ENCODE measurements at regions not wholly inside any gene's neighbourhood (a gene's known extent, or its start where the extent isn't known, plus 50 kb on each side); places are given as distances from the start of the nearest gene placed in this dataset.

DNA sequence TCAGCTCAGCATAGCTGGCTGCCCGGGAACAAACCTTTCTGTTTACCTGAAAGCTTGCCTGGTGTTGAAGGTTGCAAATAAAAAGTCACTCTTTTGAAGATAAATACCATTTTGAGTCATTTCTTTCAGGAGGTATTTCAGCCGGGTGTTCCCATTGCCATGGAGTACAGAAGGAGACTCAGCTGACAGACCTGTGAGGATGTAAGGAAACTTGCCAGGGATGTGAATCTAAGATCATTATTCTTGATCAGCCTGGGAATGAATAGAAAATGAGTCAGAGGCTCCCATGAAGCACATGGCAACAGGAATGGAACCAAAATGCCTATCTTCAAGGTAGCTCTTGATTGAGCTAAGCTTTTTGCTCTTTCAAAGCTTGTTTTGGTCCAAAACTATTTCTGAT is 231.2 kb downstream of the CYRIA start:
- no peaks in the 10 kb centered on the region for H3K79me2 ChIP-seq (ENCODE audit: insufficient read depth, low read length)
- H4K8ac ChIP-seq (replicated peaks; ENCODE audit: insufficient read length, low read depth, low read length), result no peak overlapping the region
- no peak for DNase-seq
- H3T11ph ChIP-seq (ENCODE audit: low read length), result no peak overlapping the region
- H3K27ac ChIP-seq (ENCODE audit: insufficient read length, low read depth, low read length), result no peak overlapping the region
- no peak overlapping the region for H4K5ac ChIP-seq (ENCODE audit: insufficient read length, low read depth, low read length)
- H3K23me2 ChIP-seq (ENCODE audit: insufficient read length, low read depth, low read length, poor library complexity, severe bottlenecking), result no peaks in the 10 kb centered on the region
- Mint-ChIP-seq H3K36me3 (ENCODE audit: insufficient read depth in 1 of 3, low read depth in 3 of 3) (no peaks in the 10 kb centered on the region), H3K27ac (no peak overlapping the region), H3K27me3 (ENCODE audit: low read depth) (peaks cover 5% of the 10 kb centered on the region; the same call in 1 of the 2 replicates), H3K4me1 (no peaks in the 10 kb centered on the region), H3K4me3 (no peak overlapping the region), H3K9me3 (no peaks in the 10 kb centered on the region)
- H3K27me3 ChIP-seq (ENCODE audit: insufficient read depth, low read length), result no peaks in the 10 kb centered on the region
- no peak overlapping the region for H2BK20ac ChIP-seq (ENCODE audit: low read depth, low read length, poor library complexity, severe bottlenecking)
- no peak overlapping the region for H2BK120ac ChIP-seq (ENCODE audit: low read depth, low read length, poor library complexity, severe bottlenecking)
- no CpG with 5 or more reads among the region's 2 CpGs for WGBS (ENCODE audit: extremely low coverage, insufficient read length, low lambda C conversion rate)
- H3K9ac ChIP-seq (ENCODE audit: extremely low read depth, insufficient read length, low read length), result no peak overlapping the region
- no peak overlapping the region for H3K4ac ChIP-seq (ENCODE audit: low read depth, low read length)
- H3K56ac ChIP-seq (ENCODE audit: insufficient read length, low read depth, low read length), result no peak overlapping the region
- no peak overlapping the region for H3K4me2 ChIP-seq (ENCODE audit: insufficient read depth, insufficient read length, low read length)
- no peak overlapping the region for H2BK12ac ChIP-seq (ENCODE audit: insufficient read length, low read depth, low read length)
- H3K4me1 ChIP-seq (ENCODE audit: insufficient read depth, low read length), result no peaks in the 10 kb centered on the region
- H2BK15ac ChIP-seq (ENCODE audit: low read depth, low read length), result no peak overlapping the region
- no peaks in the 10 kb centered on the region for H3K79me1 ChIP-seq (ENCODE audit: insufficient read depth, low read depth, low read length, poor library complexity, severe bottlenecking)
- H2AFZ ChIP-seq (ENCODE audit: low read length), result no peak overlapping the region
- H3K9me3 ChIP-seq (ENCODE audit: control insufficient read depth, low read depth, low read length), result no peaks in the 10 kb centered on the region
- H3K14ac ChIP-seq (ENCODE audit: insufficient read depth, low read length), result no peak overlapping the region
- H3K18ac ChIP-seq (ENCODE audit: insufficient read length, low read depth, low read length), result no peak overlapping the region
- TF ChIP-seq, protein P1, sequence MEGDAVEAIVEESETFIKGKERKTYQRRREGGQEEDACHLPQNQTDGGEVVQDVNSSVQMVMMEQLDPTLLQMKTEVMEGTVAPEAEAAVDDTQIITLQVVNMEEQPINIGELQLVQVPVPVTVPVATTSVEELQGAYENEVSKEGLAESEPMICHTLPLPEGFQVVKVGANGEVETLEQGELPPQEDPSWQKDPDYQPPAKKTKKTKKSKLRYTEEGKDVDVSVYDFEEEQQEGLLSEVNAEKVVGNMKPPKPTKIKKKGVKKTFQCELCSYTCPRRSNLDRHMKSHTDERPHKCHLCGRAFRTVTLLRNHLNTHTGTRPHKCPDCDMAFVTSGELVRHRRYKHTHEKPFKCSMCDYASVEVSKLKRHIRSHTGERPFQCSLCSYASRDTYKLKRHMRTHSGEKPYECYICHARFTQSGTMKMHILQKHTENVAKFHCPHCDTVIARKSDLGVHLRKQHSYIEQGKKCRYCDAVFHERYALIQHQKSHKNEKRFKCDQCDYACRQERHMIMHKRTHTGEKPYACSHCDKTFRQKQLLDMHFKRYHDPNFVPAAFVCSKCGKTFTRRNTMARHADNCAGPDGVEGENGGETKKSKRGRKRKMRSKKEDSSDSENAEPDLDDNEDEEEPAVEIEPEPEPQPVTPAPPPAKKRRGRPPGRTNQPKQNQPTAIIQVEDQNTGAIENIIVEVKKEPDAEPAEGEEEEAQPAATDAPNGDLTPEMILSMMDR (conservative IDR thresholded peaks at IDR 0.05), result no peak
- H2AK5ac ChIP-seq (ENCODE audit: insufficient read length, low read length), result no peak overlapping the region
- H3K23ac ChIP-seq (ENCODE audit: insufficient read length, low read depth, low read length), result no peak overlapping the region
- no peak overlapping the region for H2BK5ac ChIP-seq (ENCODE audit: insufficient read length, low read length)
- no peak overlapping the region for H4K91ac ChIP-seq (ENCODE audit: insufficient read length, low read depth, low read length)
- H4K20me1 ChIP-seq (ENCODE audit: control insufficient read depth, insufficient read depth, insufficient read length), result no peaks in the 10 kb centered on the region

Measured in H9 (cell line).